MG63 (cell line): ENCODE measurements at regions not wholly inside any gene's neighbourhood (a gene's known extent, or its start where the extent isn't known, plus 50 kb on each side); places are given as distances from the start of the nearest gene placed in this dataset.
"Not testable (repeated sequence)": the region's sequence is repeated elsewhere in the genome, so short reads cannot be mapped to it uniquely, and the experiment has no call there.

ENCODE experiments used
- DNase-seq: peaks from one replicate; pipeline ENCODE4 v3.0.0-alpha.2; 2020
- H3K27me3 ChIP-seq: fragments of 250-450 bp; sonication (Bioruptor Pico); 2 replicates; pipeline ENCODE4 v1.5.1; 2020; ENCODE audit warnings: mild to moderate bottlenecking, moderate library complexity
- H3K36me3 ChIP-seq: fragments of 250-450 bp; sonication (Bioruptor Pico); 2 replicates; pipeline ENCODE4 v1.5.1; 2020; ENCODE audit warnings: mild to moderate bottlenecking, moderate library complexity
- H3K4me3 ChIP-seq: fragments of 250-450 bp; sonication (Bioruptor Pico); 2 replicates; pipeline ENCODE4 v1.5.1; 2020; ENCODE audit warnings: mild to moderate bottlenecking, moderate library complexity
- H3K9me3 ChIP-seq: fragments of 250-450 bp; sonication (Bioruptor Pico); 2 replicates; pipeline ENCODE4 v1.5.1; 2020; ENCODE audit warnings: mild to moderate bottlenecking, moderate library complexity

DNA sequence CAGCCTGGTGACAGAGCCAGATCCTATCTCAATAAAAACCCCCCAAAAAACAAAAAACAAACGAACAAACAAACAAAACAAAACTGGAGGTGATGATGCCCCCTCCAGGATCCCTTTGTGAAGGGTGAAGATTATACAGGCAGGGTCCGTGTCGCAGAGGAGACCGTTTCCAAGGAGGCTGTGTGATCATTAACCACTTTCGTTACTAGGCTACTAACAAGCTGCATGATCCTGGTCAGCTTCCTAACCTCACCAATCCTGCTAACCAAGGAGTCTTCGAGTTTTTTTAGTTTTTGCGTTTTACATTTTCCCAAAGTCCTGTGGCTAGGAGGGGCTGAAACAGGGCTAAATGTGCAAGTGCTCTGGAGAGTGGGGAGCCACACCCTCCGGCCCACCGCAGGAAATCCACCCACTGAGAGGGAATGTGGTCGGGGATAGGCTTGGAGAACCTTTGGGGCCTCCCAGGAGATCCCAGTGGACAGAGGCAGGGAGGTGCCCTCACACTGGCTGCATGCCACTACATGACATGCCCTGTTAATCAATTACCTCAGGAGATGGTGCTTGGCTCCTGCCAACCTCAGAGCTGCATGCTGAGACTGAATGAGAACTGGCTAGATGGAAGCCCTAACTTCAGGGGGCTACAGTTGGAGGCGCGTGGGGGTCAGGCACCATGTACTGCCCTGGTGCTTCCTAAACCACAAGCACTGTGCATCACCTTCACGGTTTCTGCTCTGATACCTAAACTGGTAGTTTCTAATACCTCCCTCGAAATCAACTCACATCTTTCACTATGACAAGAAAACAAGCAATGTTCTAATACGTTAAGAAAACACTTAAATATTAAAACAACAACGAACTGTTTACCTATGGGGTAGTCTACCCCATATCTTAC lies 67.5 kb upstream of the RGPD5 start:
- H3K36me3 ChIP-seq = no peaks in the 10 kb centered on the region
- H3K9me3 ChIP-seq = no peaks in the 10 kb centered on the region; the same call in 1 of the 2 replicates
- no peak overlapping the region for H3K4me3 ChIP-seq
- H3K27me3 ChIP-seq = no peaks in the 10 kb centered on the region
- DNase-seq = peak; percentile 28

DNA sequence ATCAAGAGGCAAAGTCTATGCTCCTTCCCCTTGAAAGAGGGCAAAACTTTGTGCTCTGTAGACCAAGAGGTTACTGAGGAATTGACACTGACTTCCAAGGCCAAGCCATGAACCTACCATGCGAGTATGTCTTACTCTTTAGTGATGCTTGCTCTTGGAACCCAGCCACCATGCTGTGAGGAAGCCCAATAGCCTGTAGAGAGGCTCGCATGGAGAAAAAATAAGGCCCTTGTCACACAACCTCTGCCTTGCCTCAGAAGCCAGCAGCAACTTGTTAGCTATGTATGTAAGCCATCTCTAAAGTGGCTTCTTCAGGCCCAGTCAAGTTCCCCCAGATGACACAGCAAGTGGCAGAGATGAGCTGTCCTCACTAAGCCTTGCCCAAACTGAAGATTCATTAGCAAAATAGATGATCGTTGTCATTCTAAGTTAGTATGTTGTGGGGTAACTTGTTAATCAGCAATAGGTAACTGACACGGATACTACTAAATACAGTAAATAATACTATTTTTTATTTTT lies 66.1 kb upstream of the RGPD5 start:
- no peak overlapping the region for H3K4me3 ChIP-seq
- DNase-seq = no peak
- no peaks in the 10 kb centered on the region for H3K36me3 ChIP-seq
- no peaks in the 10 kb centered on the region; the same call in 1 of the 2 replicates for H3K9me3 ChIP-seq
- no peaks in the 10 kb centered on the region for H3K27me3 ChIP-seq

- DNase-seq, H3K27me3 ChIP-seq, H3K4me3 ChIP-seq, H3K9me3 ChIP-seq, H3K36me3 ChIP-seq: not testable (repeated sequence)
These were observed 60.4 kb upstream of the RGPD5 start for GRCh38 chr2:109733746-109734145.

- no peak overlapping the region for H3K4me3 ChIP-seq
- H3K9me3 ChIP-seq = no peaks in the 10 kb centered on the region
- no peaks in the 10 kb centered on the region for H3K27me3 ChIP-seq
- no peaks in the 10 kb centered on the region for H3K36me3 ChIP-seq
- peak; percentile 54 for DNase-seq
These were observed 57.8 kb upstream of the RGPD5 start for GRCh38 chr2:109736177-109736827.
